BJ (cell line): ENCODE measurements at regions not wholly inside any gene's neighbourhood (a gene's known extent, or its start where the extent isn't known, plus 50 kb on each side); places are given as distances from the start of the nearest gene placed in this dataset. TPM values are rescaled to one million over a fixed set of nuclear protein-coding genes. Genes with fewer than 3 reads are reported as not detected.

Experiments
- CTCF ChIA-PET: fragments of 350-600 bp; formaldehyde crosslinking; extraction: SDS; loops from one replicate; lab custom pipeline; 2021; ENCODE audit warnings: antibody characterized with exemption, inconsistent platforms; lab: Yijun Ruan, JAX
- POLR2A ChIA-PET: fragments of 300-600 bp; sonication (Branson Sonifier 250); formaldehyde crosslinking; extraction: SDS; loops from one replicate; lab custom pipeline; 2021; ENCODE audit warnings: antibody characterized with exemption; lab: Charles Lee
- DNase-seq: peaks from one replicate; pipeline ENCODE4 v3.0.0-alpha.2; 2011; ENCODE audit warnings: low read depth
- H3K27me3 ChIP-seq: 2 replicates; pipeline ENCODE4 v1.6.0; 2011; ENCODE audit warnings: low read length; ENCODE audit not compliant: control insufficient read depth, insufficient read depth
- H3K36me3 ChIP-seq: 2 replicates; pipeline ENCODE4 v1.5.1; 2011; ENCODE audit warnings: low read length; ENCODE audit not compliant: control insufficient read depth, insufficient read depth
- H3K4me3 ChIP-seq: 2 replicates; pipeline ENCODE4 v1.5.1; 2011; ENCODE audit warnings: low read depth, mild to moderate bottlenecking, control low read depth, low read length
- small RNA-seq: library from RNA; depleted of rRNA; stranded (forward); fragments of <200 nt; gene quantifications from one replicate; pipeline ENCODE3, GENCODE V24; 2012; ENCODE audit warnings: low replicate concordance, low read depth; ENCODE audit not compliant: insufficient read length
- TF ChIP-seq, protein P1 (sequence below): IDR thresholded peaks from 2 replicates; pipeline ENCODE4 v1.5.1; 2011; ENCODE audit warnings: low read depth, mild to moderate bottlenecking, control low read depth, inconsistent platforms, low read length, moderate library complexity; ENCODE audit not compliant: insufficient read depth

DNA sequence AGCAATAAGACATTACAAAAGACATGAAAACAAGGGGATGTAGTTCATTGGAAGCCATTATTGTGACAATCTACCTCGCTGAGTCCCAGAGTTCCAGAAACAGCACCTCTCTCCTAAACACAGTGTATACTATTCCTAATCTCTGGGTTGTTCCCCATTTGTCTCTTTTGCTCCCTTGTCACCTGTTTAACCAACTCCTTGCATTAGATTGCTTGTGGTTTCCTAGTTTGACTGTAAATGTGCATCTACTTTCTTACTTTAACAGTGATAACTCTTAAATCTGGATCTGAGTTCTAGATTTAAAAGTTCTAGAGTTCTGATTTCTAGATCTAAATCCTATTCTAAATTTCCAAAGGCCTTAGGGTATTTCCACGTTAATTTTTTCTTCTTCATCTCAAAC is 71.6 kb upstream of the TET2 start:
- no peak overlapping the region for H3K4me3 ChIP-seq
- TF ChIP-seq, protein P1, sequence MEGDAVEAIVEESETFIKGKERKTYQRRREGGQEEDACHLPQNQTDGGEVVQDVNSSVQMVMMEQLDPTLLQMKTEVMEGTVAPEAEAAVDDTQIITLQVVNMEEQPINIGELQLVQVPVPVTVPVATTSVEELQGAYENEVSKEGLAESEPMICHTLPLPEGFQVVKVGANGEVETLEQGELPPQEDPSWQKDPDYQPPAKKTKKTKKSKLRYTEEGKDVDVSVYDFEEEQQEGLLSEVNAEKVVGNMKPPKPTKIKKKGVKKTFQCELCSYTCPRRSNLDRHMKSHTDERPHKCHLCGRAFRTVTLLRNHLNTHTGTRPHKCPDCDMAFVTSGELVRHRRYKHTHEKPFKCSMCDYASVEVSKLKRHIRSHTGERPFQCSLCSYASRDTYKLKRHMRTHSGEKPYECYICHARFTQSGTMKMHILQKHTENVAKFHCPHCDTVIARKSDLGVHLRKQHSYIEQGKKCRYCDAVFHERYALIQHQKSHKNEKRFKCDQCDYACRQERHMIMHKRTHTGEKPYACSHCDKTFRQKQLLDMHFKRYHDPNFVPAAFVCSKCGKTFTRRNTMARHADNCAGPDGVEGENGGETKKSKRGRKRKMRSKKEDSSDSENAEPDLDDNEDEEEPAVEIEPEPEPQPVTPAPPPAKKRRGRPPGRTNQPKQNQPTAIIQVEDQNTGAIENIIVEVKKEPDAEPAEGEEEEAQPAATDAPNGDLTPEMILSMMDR, result no peak
- no peak for DNase-seq
- no peaks in the 10 kb centered on the region for H3K27me3 ChIP-seq
- POLR2A ChIA-PET, result no interaction called here
- CTCF ChIA-PET, result no interaction called here
- no peaks in the 10 kb centered on the region for H3K36me3 ChIP-seq

DNA sequence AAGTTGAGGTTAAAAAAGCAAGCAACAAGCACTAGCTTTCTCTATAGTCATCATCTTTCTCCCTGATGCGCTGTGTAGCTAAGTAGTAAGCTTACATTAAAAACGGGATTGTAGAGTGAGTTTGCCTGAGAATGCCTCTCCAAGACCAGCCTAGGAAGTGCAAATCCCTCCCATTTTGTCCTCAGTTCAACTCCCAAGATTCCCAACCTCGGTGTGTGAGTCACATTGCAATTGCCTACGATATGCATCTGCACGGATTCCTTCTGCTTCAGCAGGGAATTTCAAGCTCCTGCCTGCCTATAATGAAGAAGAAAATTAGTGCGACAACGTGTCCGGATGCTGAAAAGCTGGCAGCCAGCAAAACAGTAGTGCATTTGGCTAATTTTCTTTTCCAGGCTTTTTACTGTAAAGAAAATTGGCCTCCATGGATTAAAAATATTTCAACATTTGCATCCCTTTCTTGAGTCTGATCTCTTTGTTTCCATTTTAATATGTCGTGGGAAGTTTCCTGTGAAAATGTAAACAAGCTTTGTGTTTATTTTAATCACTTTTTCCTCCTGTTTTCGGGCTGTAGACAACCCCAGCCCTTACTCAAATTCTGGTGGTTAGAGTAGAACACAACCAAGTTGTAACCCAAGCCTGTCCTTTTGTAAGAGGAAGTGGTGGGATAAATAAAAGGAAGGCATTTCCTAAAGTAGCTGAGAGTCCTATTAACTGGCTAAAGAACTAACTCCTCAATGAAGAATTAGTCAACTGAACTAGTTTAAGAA is 58.4 kb upstream of the TET2 start:
- H3K4me3 ChIP-seq, result peak overlapping the region; percentile 19
- TF ChIP-seq, protein P1, result no peak
- ChIA-PET CTCF (interaction anchor here (0.6 kb wide), 1 partner anchor 611 kb away, joined by 3 read pairs; no protein-coding TSS in a partner anchor), POLR2A (interaction anchor here (0.6 to 1.4 kb wide), 3 partner anchors 20 to 137 kb away, joined by 3 to 4 read pairs (median 3); no protein-coding TSS in a partner anchor)
- H3K27me3 ChIP-seq, result no peaks in the 10 kb centered on the region
- peak; percentile 94 for DNase-seq
- no peaks in the 10 kb centered on the region for H3K36me3 ChIP-seq

DNA sequence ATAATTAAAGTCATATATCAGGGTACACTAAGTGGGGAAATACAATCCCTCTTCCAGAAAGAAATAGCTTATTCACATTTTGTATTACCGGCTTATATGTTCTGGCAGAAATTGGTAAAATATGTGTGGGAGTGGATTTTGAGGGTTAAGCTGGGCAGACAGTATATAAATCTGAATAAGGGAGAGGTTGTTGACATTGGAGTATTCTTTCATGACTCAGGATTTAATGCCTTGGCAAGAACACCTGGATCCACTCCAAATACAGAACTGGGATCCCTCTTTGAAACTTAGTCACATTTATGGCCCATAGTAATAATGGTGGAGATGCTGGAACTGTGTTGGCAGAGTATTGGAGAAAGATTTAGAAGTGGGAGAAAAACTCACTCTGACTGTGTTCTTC is 54.3 kb upstream of the TET2 start:
- TF ChIP-seq, protein P1, result no peak
- ChIA-PET POLR2A (no interaction called here), CTCF (no interaction called here)
- Histone ChIP-seq H3K27me3 (no peaks in the 10 kb centered on the region), H3K36me3 (no peaks in the 10 kb centered on the region), H3K4me3 (no peak overlapping the region)
- peak; percentile 58 for DNase-seq

DNA sequence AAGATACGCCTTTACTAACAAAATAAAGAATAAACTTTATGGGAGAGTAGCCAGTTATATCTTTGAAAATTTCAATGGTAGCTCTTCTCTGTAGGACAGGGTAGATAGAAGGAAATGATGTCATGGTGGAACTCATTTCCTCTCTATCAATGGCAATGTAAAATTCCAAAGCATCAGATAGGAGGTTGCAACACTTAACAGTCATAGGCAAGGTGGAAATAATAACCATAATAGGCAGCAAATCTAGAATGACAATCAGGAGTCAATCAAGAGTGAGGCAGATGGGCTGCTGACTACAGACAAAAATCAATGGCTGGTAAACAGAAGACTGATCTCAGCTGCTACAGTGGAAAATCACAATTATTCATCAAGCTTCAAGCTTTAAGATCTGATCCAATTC is 53.9 kb upstream of the TET2 start:
- ChIA-PET CTCF (no interaction called here), POLR2A (no interaction called here)
- Histone ChIP-seq H3K36me3 (no peaks in the 10 kb centered on the region), H3K27me3 (no peaks in the 10 kb centered on the region), H3K4me3 (no peak overlapping the region)
- TF ChIP-seq, protein P1, result no peak
- no peak for DNase-seq

DNA sequence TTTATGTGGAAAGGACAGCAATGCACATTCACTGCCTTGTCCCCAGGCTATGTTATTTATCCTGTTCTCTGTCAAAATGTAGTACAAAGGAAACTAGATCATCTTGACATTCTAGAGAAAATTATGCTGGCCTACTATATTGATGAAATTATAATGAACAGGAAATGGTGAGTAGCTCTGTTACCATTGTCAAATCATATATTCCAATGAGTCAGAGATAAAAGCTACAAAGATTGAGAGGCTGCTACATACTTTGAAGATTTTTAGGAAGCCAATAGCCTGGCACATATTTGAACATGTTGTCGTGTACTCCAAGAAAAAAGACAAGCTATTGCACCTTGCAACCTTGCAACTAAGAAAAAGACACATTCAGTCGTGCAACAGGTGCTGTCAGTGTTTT is 52.7 kb upstream of the TET2 start:
- Histone ChIP-seq H3K27me3 (no peaks in the 10 kb centered on the region), H3K4me3 (no peak overlapping the region), H3K36me3 (no peaks in the 10 kb centered on the region)
- ChIA-PET POLR2A (no interaction called here), CTCF (interaction anchor here (1.6 kb wide), 1 partner anchor 21 kb away, joined by 3 read pairs; no protein-coding TSS in a partner anchor)
- no peak for DNase-seq
- TF ChIP-seq, protein P1, result no peak

Small RNA genes in the stretch of these regions (small RNA-seq; reads per million reads assigned to genes)
- not detected for gene AC096577.2
- not detected for gene RNU6-351P
